HEK293T (cell line): ENCODE measurements at regions not wholly inside any gene's neighbourhood (a gene's known extent, or its start where the extent isn't known, plus 50 kb on each side); places are given as distances from the start of the nearest gene placed in this dataset.

Source experiments
- CTCF ChIA-PET: fragments of 350-600 bp; formaldehyde crosslinking; extraction: SDS; loops from one replicate; lab custom pipeline; 2021; ENCODE audit warnings: antibody characterized with exemption, inconsistent platforms; lab: Yijun Ruan, JAX
- POLR2A ChIA-PET: fragments of 350-600 bp; formaldehyde crosslinking; extraction: SDS; loops from one replicate; lab custom pipeline; 2020; ENCODE audit warnings: antibody characterized with exemption, inconsistent platforms; lab: Yijun Ruan, JAX
- DNase-seq: peaks from one replicate; pipeline ENCODE4 v3.0.0; 2012; ENCODE audit warnings: mixed read lengths; ENCODE audit errors: extremely low spot score
- ARNT ChIP-seq: fragments of 450-650 bp; IDR thresholded peaks from 2 replicates; pipeline ENCODE4 v1.6.1; 2017; ENCODE audit warnings: mild to moderate bottlenecking
- BHLHE40 ChIP-seq: fragments of 450-650 bp; IDR thresholded peaks from 2 replicates; pipeline ENCODE4 v1.6.1; 2016; ENCODE audit warnings: mild to moderate bottlenecking, moderate library complexity, borderline replicate concordance
- CTBP1 ChIP-seq: fragments of 450-650 bp; IDR thresholded peaks from 2 replicates; pipeline ENCODE4 v1.6.1; 2016; ENCODE audit warnings: borderline replicate concordance
- ELF4 ChIP-seq: fragments of 450-650 bp; IDR thresholded peaks from 2 replicates; pipeline ENCODE4 v1.6.1; 2017; ENCODE audit warnings: antibody characterized with exemption
- FOXA1 ChIP-seq: fragments of 450-650 bp; IDR thresholded peaks from 2 replicates; pipeline ENCODE4 v1.6.1; 2016; ENCODE audit warnings: mild to moderate bottlenecking
- FOXK2 ChIP-seq: fragments of 450-650 bp; IDR thresholded peaks from 2 replicates; pipeline ENCODE4 v1.6.1; 2016; ENCODE audit warnings: mild to moderate bottlenecking
- FOXM1 ChIP-seq: fragments of 450-650 bp; IDR thresholded peaks from 2 replicates; pipeline ENCODE4 v1.6.1; 2017; ENCODE audit warnings: mild to moderate bottlenecking, borderline replicate concordance
- HDGF ChIP-seq: fragments of 450-650 bp; IDR thresholded peaks from 2 replicates; pipeline ENCODE4 v1.6.1; 2017; ENCODE audit warnings: antibody characterized with exemption, borderline replicate concordance
- L3MBTL2 ChIP-seq: fragments of 450-650 bp; conservative IDR thresholded peaks from 2 replicates; pipeline ENCODE4 v1.6.1; 2016; ENCODE audit warnings: mild to moderate bottlenecking
- LEF1 ChIP-seq: fragments of 450-650 bp; IDR thresholded peaks from 2 replicates; pipeline ENCODE4 v1.6.1; 2017; ENCODE audit warnings: mild to moderate bottlenecking, borderline replicate concordance
- NFRKB ChIP-seq: fragments of 450-650 bp; IDR thresholded peaks from 2 replicates; pipeline ENCODE4 v1.6.1; 2016; ENCODE audit warnings: mild to moderate bottlenecking, moderate library complexity
- PKNOX1 ChIP-seq: fragments of 450-650 bp; IDR thresholded peaks from 2 replicates; pipeline ENCODE4 v1.6.1; 2016
- SP1 ChIP-seq: fragments of 450-650 bp; IDR thresholded peaks from 2 replicates; pipeline ENCODE4 v1.6.1; 2017
- SUZ12 ChIP-seq: fragments of 450-650 bp; IDR thresholded peaks from 2 replicates; pipeline ENCODE4 v1.6.1; 2016; ENCODE audit warnings: mild to moderate bottlenecking
- TARDBP ChIP-seq: fragments of 450-650 bp; IDR thresholded peaks from 2 replicates; pipeline ENCODE4 v1.6.1; 2016
- ZNF384 ChIP-seq: fragments of 450-650 bp; IDR thresholded peaks from 2 replicates; pipeline ENCODE4 v1.6.1; 2016

- DNase-seq: no peak
- ChIA-PET CTCF (no interaction called here), POLR2A (no interaction called here)
- TF ChIP-seq PKNOX1 (no peak), ZNF384 (no peak), L3MBTL2 (no peak), LEF1 (no peak), TARDBP (no peak), NFRKB (no peak), BHLHE40 (no peak), FOXK2 (no peak), ARNT (no peak), CTBP1 (no peak), HDGF (no peak), SUZ12 (no peak), FOXM1 (no peak), FOXA1 (no peak), ELF4 (no peak), SP1 (no peak)
Observed at GRCh38 chr7:106393564-106394251, 108.9 kb upstream of the NAMPT start.

GRCh38 chr7:106392590-106392989, 107.8 kb upstream of the NAMPT start:
- TF ChIP-seq ARNT (no peak), FOXA1 (no peak), TARDBP (no peak), PKNOX1 (no peak), FOXK2 (no peak), FOXM1 (no peak), HDGF (no peak), ZNF384 (no peak), L3MBTL2 (no peak), BHLHE40 (no peak), NFRKB (no peak), CTBP1 (no peak), SP1 (no peak), LEF1 (no peak), ELF4 (no peak), SUZ12 (no peak)
- CTCF ChIA-PET: no interaction called here
- DNase-seq: no peak
- POLR2A ChIA-PET: no interaction called here

GRCh38 chr7:106392144-106392543, 107.4 kb upstream of the NAMPT start:
- POLR2A ChIA-PET: no interaction called here
- CTCF ChIA-PET: no interaction called here
- no peak for DNase-seq
- TF ChIP-seq L3MBTL2: no peak
- TF ChIP-seq CTBP1: no peak
- TF ChIP-seq ELF4: no peak
- TF ChIP-seq TARDBP: no peak
- TF ChIP-seq BHLHE40: no peak
- TF ChIP-seq SP1: no peak
- TF ChIP-seq SUZ12: no peak
- no peak for TF ChIP-seq ARNT
- no peak for TF ChIP-seq FOXA1
- TF ChIP-seq PKNOX1: no peak
- TF ChIP-seq FOXK2: no peak
- no peak for TF ChIP-seq ZNF384
- TF ChIP-seq FOXM1: no peak
- no peak for TF ChIP-seq NFRKB
- TF ChIP-seq HDGF: no peak
- TF ChIP-seq LEF1: no peak

- TF ChIP-seq ARNT (no peak), CTBP1 (no peak), FOXK2 (no peak), NFRKB (no peak), FOXM1 (no peak), LEF1 (no peak), PKNOX1 (no peak), L3MBTL2 (no peak), ELF4 (no peak)
- ChIA-PET POLR2A (no interaction called here), CTCF (no interaction called here)
- no peak for DNase-seq
Observed at GRCh38 chr7:106386958-106387357, 102.2 kb upstream of the NAMPT start.

- ChIA-PET POLR2A (no interaction called here), CTCF (no interaction called here)
- DNase-seq: no peak
- TF ChIP-seq ZNF384 (no peak), FOXA1 (no peak), ELF4 (no peak), L3MBTL2 (no peak), SP1 (no peak), BHLHE40 (no peak)
Observed at GRCh38 chr7:106384373-106384772, 99.6 kb upstream of the NAMPT start.
